OCI-LY3 (cell line): ENCODE measurements at regions not wholly inside any gene's neighbourhood (a gene's known extent, or its start where the extent isn't known, plus 50 kb on each side); places are given as distances from the start of the nearest gene placed in this dataset.

ENCODE experiments used
- H2AFZ ChIP-seq: fragments of 200-600, 300-600 bp; shearing (Covaris generic); 2 replicates; pipeline ENCODE4 v1.6.0; 2014; ENCODE audit warnings: antibody characterized with exemption, low read depth, low read length
- H3K27ac ChIP-seq: fragments of 200-600, 300-600 bp; sonication (generic); 2 replicates; pipeline ENCODE4 v1.5.1; 2014; ENCODE audit warnings: mild to moderate bottlenecking, low read length, moderate library complexity, mixed read lengths
- H3K27me3 ChIP-seq: fragments of 200-600, 300-600 bp; sonication (generic); 2 replicates; pipeline ENCODE4 v1.6.1; 2014; ENCODE audit warnings: low read depth, low read length, mixed read lengths
- H3K36me3 ChIP-seq: fragments of 200-600, 300-600 bp; sonication (generic); replicated peaks from 2 replicates; pipeline ENCODE3; 2014; ENCODE audit warnings: low read depth, low read length, mixed read lengths
- H3K4me1 ChIP-seq: fragments of 300-600, 200-600 bp; sonication (generic); 2 replicates; pipeline ENCODE4 v1.6.1; 2014; ENCODE audit warnings: low read length, mixed read lengths
- H3K4me2 ChIP-seq: fragments of 200-600, 300-600 bp; sonication (generic); 2 replicates; pipeline ENCODE4 v1.6.1; 2014; ENCODE audit warnings: low read length, mixed read lengths
- H3K4me3 ChIP-seq: fragments of 300-600, 200-600 bp; sonication (generic); 2 replicates; pipeline ENCODE4 v1.5.1; 2014; ENCODE audit warnings: antibody characterized with exemption, mild to moderate bottlenecking, low read length, moderate library complexity
- H3K79me2 ChIP-seq: fragments of 300-600, 200-600 bp; shearing (Covaris generic); 2 replicates; pipeline ENCODE4 v1.6.1; 2014; ENCODE audit warnings: mild to moderate bottlenecking, low read length, mixed read lengths
- H3K9ac ChIP-seq: fragments of 300-600, 200-600 bp; shearing (Covaris generic); 2 replicates; pipeline ENCODE4 v1.6.0; 2014; ENCODE audit warnings: mild to moderate bottlenecking, low read length, moderate library complexity
- H3K9me3 ChIP-seq: fragments of 200-600, 300-600 bp; shearing (Covaris generic); 2 replicates; pipeline ENCODE4 v1.6.1; 2014; ENCODE audit warnings: low read length, mixed read lengths; ENCODE audit not compliant: insufficient read depth
- H4K20me1 ChIP-seq: fragments of 200-600, 300-600 bp; sonication (generic); 2 replicates; pipeline ENCODE4 v1.6.1; 2016; ENCODE audit warnings: low read length, mixed read lengths; ENCODE audit not compliant: insufficient read depth
- CTCF ChIP-seq: fragments of 200-600, 300-600 bp; sonication (generic); IDR thresholded peaks from 2 replicates; pipeline ENCODE4 v1.5.1; 2014; ENCODE audit warnings: antibody characterized with exemption, low read length, low read depth
- EZH2phosphoT487 ChIP-seq: fragments of 200-600 bp; shearing (Covaris generic); IDR thresholded peaks from 2 replicates; pipeline ENCODE4 v1.6.1; 2018; ENCODE audit warnings: antibody characterized with exemption, mixed run types, low read depth

GRCh38 chr15:70323111-70323851, 225.6 kb upstream of the TLE3 start:
- no peak for TF ChIP-seq CTCF
- TF ChIP-seq EZH2phosphoT487, result no peak
- Histone ChIP-seq H2AFZ (no peak overlapping the region), H3K27me3 (no peaks in the 10 kb centered on the region), H3K4me2 (no peak overlapping the region), H4K20me1 (no peaks in the 10 kb centered on the region), H3K9ac (no peak overlapping the region), H3K36me3 (no peaks in the 10 kb centered on the region), H3K27ac (no peak overlapping the region), H3K9me3 (no peaks in the 10 kb centered on the region), H3K79me2 (0 out of 2 replicates have a peak, but pooled peaks cover 3% of the 10 kb centered on the region), H3K4me1 (peaks cover 63% of the 10 kb centered on the region), H3K4me3 (no peak overlapping the region)

GRCh38 chr15:70322051-70322668, 224.4 kb upstream of the TLE3 start:
- H3K4me2 ChIP-seq, result peak overlapping the region; percentile 92
- no peaks in the 10 kb centered on the region for H3K9me3 ChIP-seq
- peak overlapping the region; percentile 97 for H3K27ac ChIP-seq
- 0 out of 2 replicates have a peak, but pooled peaks cover 3% of the 10 kb centered on the region for H3K79me2 ChIP-seq
- no peaks in the 10 kb centered on the region for H4K20me1 ChIP-seq
- peak overlapping the region; percentile 12; the same call in 1 of the 2 replicates for H3K4me3 ChIP-seq
- H3K4me1 ChIP-seq, result peaks cover 62% of the 10 kb centered on the region
- H3K36me3 ChIP-seq, result peaks cover 3% of the 10 kb centered on the region
- TF ChIP-seq EZH2phosphoT487 (no peak), CTCF (no peak)
- peak overlapping the region; percentile 93 for H3K9ac ChIP-seq
- no peaks in the 10 kb centered on the region for H3K27me3 ChIP-seq
- no peak overlapping the region for H2AFZ ChIP-seq

- no peak overlapping the region for H2AFZ ChIP-seq
- H3K27ac ChIP-seq, result peak overlapping the region; percentile 97
- H4K20me1 ChIP-seq, result no peaks in the 10 kb centered on the region
- peak overlapping the region; percentile 65 for H3K4me3 ChIP-seq
- H3K4me2 ChIP-seq, result peak overlapping the region; percentile 92
- no peaks in the 10 kb centered on the region for H3K27me3 ChIP-seq
- peaks cover 61% of the 10 kb centered on the region for H3K4me1 ChIP-seq
- H3K9ac ChIP-seq, result peak overlapping the region; percentile 93
- H3K9me3 ChIP-seq, result no peaks in the 10 kb centered on the region
- H3K36me3 ChIP-seq, result peaks cover 3% of the 10 kb centered on the region
- H3K79me2 ChIP-seq, result 0 out of 2 replicates have a peak, but pooled peaks cover 3% of the 10 kb centered on the region
- TF ChIP-seq CTCF, result peak; percentile 18; the same call in 1 of the 2 replicates
- TF ChIP-seq EZH2phosphoT487, result no peak
These were observed 223.6 kb upstream of the TLE3 start for GRCh38 chr15:70321172-70321819.

GRCh38 chr15:70320482-70320881, 222.8 kb upstream of the TLE3 start:
- H4K20me1 ChIP-seq, result no peaks in the 10 kb centered on the region
- H3K36me3 ChIP-seq, result peaks cover 3% of the 10 kb centered on the region
- peak overlapping the region; percentile 65 for H3K4me3 ChIP-seq
- H3K27ac ChIP-seq, result peak overlapping the region; percentile 97
- no peaks in the 10 kb centered on the region for H3K9me3 ChIP-seq
- H3K9ac ChIP-seq, result peak overlapping the region; percentile 93
- H2AFZ ChIP-seq, result no peak overlapping the region
- no peaks in the 10 kb centered on the region for H3K27me3 ChIP-seq
- H3K79me2 ChIP-seq, result 0 out of 2 replicates have a peak, but pooled peaks cover 3% of the 10 kb centered on the region
- TF ChIP-seq EZH2phosphoT487, result no peak
- TF ChIP-seq CTCF, result no peak
- H3K4me1 ChIP-seq, result peaks cover 61% of the 10 kb centered on the region
- peak overlapping the region; percentile 92 for H3K4me2 ChIP-seq
